RCC 7860 (cell line): ENCODE measurements at regions not wholly inside any gene's neighbourhood (a gene's known extent, or its start where the extent isn't known, plus 50 kb on each side); places are given as distances from the start of the nearest gene placed in this dataset.

Source experiments
- DNase-seq: peaks from one replicate; pipeline ENCODE4 v3.0.0-alpha.2; 2015; ENCODE audit warnings: low spot score
- FAIRE-seq: peaks from 2 replicates; lab custom pipeline; 2012; peaks lifted over from hg19 to GRCh38; lab: Jason Lieb, UNC

DNA sequence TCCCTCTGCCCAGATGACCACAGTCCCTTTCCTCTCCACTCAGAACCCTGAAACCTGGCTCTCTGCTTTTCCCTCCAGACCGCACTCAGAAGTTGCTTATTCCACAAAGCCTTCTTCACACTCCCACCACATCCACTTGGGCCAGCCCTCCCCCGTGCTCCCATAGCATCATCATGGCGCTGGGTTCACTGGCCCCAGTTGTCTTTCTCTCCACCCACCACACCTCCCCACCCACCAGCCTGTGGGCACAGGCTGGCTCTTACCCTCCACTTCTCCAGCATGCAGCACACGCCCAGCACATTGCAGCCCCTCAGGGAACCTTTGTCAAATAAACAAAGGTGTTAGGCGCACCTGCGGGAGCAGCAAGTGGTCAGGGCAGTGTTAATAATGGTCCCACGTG, 130.0 kb downstream of the KATNIP start:
- FAIRE-seq (no peak), DNase-seq (no peak)

DNA sequence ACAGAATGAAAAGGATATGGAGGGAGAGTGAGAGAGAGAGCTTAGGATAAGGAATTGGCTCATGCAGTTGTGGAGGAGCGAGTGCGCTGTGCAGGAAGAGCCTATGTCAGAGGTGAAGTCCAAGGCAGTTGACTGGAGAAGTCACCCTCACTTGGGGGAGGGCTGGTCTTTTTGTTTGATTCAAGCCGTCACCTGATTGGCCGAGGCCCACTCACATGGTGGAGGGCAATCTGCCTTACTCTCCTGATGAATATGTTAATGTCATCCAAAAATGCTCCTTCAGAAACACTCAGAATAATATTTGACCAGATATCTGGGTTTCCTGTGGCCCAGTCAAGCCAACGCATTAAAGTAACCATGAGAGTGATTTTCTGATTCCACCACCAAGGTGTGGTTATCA, 131.7 kb downstream of the KATNIP start:
- DNase-seq (no peak), FAIRE-seq (no peak)

DNA sequence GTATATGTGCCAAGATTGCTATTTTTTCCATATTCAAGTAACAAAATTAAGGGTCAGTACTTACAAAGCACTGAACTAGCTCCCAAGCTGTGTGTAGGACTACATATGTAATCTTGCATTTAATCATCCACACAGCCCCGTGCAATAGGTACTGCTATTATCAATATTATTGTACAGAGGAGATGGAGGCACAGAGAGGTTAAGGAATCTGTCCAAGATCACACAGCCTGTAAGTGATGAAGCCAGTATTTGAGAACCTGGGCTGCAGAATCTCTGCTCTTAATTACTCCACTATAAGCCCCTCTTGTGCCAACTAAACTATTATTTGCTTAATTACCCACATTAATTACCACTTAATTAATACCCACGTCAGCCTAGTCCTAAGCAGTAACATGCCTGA, 134.1 kb downstream of the KATNIP start:
- no peak for DNase-seq
- FAIRE-seq = no peak

DNA sequence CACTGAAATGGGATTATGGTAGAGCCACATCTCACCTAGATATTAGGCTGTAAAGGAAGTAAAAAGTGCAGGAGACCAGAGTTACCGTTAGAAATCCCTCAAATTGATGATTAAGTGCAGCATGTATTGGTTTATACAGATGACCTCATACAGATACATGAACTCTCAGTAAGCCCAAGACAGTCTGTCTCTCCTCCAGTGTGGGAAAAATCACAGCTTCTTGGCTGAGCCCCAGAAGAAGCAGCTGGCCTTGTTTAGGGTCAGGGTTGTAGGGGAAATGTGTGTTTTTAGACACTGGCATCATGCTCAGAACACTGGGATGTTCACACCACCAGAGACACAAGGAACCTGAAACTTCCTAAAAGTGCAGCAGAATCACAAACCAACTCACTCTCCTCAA, 135.9 kb downstream of the KATNIP start:
- FAIRE-seq = no peak

DNA sequence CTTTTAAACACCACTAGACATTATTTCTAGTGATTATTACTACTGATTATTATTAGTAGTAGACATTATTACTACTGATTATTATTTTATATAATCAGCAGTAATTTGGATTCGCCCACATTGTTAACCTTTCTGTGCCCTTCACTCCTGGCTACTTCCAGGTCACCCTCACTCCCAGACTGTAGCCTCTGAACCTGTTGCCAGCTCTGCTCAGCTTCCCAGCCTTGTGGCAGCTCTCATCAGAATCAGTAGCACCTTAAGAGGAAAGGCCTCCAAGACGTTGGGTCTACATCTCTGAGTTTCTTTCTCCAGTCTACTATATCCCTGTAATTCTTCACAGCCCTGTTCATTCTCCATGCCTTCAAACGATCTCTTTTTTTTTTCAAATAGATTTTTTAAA, 137.0 kb downstream of the KATNIP start:
- DNase-seq = no peak
- FAIRE-seq = no peak

More for the DNA sequence above, 135.9 kb downstream of the KATNIP start:
- DNase-seq = no peak

DNA sequence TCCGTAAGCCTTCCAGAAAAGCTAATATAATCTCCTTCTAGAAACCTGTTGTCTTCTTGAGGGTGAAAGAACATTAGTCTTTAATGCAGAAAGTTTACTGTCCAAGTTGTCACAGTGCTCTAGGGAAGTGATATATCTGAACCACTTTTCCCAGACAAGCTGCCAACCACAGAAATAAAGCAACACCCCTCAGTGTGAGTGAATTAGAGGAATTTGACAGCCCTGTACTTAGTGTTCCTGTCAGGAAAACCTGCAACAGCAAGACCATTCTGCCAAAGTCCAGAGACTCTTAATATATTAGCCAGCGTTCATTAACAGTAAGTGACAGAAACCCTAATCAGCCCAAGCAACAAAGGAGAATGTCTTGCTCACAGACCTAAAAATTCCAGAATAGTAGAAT, 137.7 kb downstream of the KATNIP start:
- FAIRE-seq = no peak

DNA sequence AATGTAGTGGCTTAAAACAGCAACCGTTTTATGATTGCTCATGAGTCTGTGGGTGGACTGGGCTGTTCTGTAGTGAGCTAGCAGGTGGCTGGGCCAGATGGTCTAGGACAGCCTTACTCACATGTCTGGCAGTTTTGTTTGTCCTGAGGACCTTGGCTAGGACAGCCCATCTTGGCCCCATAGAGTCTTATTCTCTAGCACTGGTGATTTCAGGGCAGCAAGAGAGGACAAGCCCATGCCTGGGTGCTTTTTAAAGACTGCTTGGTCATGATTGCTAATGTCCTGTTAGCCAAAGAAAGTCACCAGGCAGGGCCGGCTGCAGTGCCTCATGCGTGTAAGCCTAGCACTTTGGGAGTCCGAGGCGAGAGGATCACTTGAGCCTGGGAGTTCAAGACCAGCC, 139.8 kb downstream of the KATNIP start:
- FAIRE-seq = no peak
- DNase-seq = no peak

More for the DNA sequence above, 137.7 kb downstream of the KATNIP start:
- DNase-seq = no peak

DNA sequence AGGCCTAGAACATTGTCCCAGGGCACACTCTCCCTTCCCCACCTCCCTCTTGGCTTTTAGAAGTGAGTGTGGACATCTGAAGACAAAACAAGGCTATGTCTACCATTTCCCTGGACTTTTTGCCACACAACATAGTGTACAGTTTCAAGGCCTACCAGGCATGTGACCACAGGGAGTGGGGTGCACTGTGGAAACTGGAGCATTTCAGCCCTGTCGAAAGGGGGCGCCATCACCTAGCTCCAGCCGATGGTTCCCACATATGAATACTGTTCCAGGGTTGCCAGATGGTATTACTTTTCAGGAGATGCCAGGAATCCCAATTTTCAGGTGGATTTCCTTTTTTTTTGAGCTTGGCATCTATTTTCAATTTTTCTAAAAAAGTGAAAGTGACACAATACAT, 140.7 kb downstream of the KATNIP start:
- FAIRE-seq (no peak), DNase-seq (no peak)

DNA sequence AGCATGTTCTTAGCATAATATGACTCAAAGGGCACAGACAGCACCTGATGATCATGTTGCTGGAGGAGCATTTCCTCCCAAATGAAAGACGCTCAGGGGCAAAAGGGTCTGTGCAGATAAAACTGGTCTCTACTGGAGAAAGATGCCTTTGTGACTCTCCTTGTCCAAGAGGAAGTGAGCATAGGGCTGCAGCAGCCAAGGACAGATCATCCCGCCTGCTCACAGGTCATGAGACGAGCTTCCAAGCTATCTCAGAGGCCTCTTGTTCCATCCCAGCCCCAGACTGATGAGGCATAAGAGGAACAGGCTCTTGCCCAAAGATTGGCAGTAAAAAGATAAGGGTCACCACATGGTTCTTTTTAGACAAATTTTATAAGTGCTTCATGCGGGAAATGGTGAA, 141.8 kb downstream of the KATNIP start:
- FAIRE-seq (no peak), DNase-seq (no peak)

DNA sequence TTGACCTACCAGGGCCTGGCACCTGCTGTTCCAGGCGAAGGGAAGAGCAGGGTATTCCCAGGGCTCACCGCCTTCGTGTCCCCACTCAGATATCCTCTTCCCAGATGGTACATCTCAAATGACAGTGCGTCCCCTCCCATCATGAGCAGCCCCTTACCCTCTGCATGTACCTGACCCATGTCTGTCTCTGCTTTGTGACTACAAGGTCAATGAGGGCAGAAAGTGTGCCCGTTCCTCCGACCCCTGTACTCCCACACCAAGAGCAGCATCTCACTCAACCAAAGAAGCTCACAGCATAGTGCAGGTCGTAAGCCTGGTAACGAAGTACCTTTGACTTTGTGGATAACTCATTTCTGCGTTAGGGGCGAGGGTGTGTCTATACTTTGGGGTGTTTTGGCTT, 142.6 kb downstream of the KATNIP start:
- FAIRE-seq (no peak), DNase-seq (no peak)

DNA sequence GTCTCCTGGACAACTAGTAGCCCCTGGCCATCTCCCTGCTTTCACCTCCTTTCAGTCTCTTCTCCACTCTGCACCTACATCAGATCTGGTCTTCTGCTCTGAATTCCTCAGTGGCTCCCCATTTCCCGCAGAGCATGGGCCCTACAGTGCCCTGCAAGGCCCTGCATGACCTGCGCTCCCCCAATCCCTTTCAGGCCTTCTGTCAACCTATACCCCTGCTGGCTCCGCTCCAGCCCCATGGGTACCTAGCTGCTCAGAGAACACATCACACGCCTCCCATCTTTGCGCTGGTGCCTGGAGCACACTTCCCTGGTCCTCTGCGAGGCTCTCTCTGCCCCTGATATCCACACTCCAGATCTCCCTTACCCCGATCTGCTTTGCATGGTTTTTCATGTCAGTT, 145.2 kb downstream of the KATNIP start:
- FAIRE-seq = no peak
- no peak for DNase-seq

DNA sequence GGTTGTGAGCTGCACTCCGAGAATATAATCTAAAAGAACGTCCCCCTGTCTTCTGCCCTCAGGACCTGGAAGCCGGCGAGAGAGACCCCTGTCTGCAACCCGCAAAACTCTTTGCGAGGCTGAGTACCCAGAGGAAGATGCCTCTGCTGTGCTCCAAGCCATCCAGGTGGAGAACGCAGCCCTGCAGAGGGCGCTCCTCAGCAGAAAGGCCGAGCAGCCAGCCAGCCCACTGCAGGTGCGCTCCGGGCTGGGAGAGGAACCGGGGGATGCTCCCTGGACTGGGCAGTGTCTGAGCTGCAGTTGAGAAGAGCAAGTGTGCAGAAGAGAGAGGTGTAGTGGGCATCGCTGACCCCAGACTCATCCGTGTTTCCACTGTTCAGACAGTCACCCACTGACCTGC, 148.3 kb downstream of the KATNIP start:
- DNase-seq = no peak
- no peak for FAIRE-seq

DNA sequence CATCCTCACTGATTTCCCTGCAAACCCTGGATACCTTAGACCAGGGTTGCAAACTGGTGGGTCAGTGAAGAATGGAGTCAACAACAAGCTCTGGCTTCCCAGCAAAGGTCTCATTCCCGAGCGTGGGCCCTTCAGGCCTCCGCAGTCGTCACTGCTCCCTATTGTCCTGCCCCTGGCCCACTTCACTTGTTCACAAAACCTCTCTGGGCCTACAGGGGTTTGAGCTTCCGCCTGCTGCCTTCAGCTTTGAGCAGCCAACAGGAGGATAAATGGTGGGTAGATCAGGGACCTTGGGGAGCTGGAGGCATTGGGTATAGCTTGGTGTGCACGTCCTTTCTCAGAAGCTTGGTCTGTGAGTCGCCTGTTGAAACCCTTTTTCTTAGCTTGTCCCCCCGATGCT, 148.8 kb downstream of the KATNIP start:
- no peak for FAIRE-seq
- no peak for DNase-seq

DNA sequence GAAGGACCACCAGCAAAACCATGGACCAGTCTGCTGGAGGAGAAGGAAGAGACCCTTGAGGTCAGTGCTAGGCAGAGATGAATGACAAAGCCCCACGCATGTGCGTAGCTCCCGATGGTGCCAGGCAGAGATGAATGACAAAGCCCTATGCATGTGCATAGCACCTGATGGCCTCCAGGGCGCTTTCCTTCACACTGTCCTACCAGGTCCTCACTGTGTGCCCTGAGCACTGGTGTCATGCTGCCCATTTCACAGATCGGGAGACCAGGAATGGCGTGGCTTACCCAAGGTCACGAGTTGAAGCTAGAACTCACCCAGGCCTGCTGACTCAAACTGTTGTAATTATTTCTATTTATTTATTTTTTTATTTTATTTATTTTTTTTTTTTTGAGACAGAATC, 149.6 kb downstream of the KATNIP start:
- FAIRE-seq = no peak

DNA sequence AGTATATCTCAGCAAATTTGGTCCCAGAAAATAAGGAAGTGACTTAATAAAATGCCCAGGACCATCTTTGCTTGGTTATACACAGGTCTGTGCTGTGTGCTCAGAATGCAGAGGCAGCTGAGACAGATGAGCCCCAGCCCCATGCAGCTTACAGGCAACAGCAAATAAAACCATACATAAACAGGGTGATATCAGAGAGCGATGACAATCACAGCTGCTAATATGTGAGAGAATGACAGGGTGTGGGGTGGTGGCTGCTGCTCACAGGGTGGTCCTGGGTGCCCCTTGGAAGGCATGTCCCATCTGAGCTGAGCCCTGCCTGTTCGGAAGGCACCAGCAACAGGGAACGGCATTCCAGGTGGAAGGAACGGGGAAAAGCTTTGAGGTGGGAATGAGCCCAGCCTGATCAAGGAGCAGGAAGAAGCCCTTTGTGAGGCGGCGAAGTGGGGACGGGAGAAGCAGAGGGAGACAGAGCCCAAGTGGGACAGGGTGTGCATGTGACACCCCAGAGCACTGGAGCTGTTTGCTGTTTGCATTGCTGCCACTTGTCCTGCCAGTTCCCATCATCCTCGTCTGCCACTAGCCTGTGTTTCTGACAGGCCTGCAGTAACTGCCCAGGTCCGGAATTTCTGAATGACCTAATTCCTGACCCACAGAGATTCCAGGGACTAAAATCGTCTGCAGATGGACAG, 150.5 kb downstream of the KATNIP start:
- FAIRE-seq (no peak), DNase-seq (no peak)

More for the DNA sequence above, 149.6 kb downstream of the KATNIP start:
- DNase-seq = no peak

DNA sequence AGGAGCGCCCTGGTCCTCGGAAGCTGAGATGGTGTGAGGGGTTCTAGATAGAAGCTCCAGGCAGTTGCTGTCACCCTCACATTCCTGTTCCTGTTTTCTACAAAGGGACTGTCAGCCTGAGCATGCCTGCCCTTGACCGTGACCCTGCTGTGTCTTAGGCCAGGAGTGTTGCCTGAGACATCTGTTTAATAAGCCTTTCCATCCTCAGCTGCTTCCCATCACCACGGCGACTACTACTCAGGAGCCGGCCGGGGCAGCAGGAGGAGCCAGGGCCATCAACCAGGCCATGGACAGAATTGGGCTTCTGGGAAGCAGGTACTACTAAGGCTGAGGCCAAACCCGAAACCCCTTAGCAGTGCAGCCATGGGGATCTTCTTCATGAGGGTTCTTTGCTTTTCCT, 151.4 kb downstream of the KATNIP start:
- FAIRE-seq = no peak

DNA sequence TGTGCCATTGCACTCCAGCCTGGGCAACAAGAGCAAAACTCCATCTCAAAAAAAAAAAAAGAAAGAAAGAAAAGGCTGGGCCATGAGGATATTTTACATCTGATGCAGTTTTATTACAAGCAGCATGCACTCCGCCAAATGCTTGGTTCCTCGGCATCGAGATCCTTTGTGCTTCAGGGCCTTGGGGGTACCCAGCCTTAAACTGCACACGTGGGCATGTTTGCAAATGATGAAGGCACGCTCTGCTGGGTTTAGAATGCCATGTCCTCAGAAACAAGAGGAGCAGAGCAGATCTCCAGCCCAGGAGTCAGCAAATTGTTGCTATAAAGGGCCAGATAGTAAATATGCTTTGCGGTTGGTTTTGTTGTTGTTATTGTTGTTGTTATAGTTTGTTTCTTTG, 153.2 kb downstream of the KATNIP start:
- FAIRE-seq (no peak), DNase-seq (no peak)

More for the DNA sequence above, 151.4 kb downstream of the KATNIP start:
- no peak for DNase-seq

DNA sequence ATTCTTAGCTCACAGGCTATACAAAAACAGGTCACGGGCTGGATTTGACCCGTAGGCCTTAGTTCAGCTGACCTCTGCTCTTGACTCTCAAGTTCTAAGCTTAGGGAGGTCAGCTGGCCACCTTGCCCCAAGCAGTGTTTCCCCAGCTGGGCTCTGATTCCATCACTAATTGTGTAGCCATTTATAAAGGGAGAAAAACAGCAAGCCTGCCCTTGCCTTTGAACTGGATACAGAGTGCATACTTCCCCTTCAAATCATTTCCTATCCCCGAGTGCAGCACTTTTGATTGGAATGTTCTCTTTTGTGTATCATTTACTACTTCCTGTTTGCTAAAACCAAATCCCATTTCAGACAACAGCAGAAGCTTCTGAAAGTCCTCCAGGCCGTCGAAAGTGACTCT, 153.6 kb downstream of the KATNIP start:
- FAIRE-seq = no peak
- no peak for DNase-seq

DNA sequence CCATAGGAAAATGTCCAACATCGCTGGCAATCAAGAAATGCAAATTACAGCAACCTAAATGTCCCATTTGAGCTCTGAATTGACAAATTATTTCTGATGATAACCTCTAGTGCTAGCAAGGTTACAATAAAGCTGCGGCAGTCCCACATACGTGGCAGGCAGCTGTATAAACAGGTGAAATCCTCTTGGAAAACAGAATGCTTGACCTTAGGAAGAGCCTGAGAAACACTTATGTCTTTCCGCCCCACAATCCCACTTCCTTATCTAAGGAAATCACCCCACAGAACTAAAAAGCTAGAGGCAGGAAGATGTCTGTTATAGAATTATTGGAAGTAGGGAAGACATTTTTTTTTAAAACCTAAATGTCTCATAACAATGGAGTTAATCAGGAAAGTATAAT, 154.3 kb downstream of the KATNIP start:
- FAIRE-seq (no peak), DNase-seq (no peak)

DNA sequence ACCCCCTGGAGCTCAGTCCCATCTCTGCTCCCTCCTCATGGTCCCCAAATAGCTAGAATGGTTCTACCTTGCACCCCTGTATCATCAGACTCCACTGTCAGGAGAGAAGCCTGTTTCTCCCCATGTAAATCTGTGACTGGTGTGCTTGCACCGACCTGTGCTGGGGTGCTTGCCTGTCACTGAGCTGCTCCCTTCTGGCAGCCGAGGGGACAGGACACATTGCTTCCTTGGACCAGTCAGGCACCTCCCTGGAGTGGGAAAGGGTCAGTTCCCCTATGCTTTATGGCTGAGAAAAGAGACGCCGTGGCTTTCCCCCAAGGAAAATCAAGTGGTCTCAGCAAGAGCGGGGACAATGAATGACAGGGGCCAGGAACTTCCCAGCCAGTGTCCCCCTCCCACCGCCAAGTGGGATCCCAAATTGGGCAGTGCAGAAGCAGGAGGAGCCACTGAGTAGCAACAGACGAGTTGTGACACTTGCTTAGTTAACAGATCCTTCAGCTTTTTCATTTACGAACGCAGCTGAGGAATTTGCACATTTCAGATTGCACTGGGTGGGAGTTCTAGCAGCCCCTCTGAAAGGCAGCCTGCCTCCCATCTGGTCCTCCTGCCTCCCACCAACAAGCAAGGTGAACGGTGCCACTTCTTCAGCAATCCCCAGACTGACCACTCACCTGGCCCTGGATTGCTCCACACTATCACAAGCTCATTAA, 156.4 kb downstream of the KATNIP start:
- no peak for DNase-seq
- no peak for FAIRE-seq

DNA sequence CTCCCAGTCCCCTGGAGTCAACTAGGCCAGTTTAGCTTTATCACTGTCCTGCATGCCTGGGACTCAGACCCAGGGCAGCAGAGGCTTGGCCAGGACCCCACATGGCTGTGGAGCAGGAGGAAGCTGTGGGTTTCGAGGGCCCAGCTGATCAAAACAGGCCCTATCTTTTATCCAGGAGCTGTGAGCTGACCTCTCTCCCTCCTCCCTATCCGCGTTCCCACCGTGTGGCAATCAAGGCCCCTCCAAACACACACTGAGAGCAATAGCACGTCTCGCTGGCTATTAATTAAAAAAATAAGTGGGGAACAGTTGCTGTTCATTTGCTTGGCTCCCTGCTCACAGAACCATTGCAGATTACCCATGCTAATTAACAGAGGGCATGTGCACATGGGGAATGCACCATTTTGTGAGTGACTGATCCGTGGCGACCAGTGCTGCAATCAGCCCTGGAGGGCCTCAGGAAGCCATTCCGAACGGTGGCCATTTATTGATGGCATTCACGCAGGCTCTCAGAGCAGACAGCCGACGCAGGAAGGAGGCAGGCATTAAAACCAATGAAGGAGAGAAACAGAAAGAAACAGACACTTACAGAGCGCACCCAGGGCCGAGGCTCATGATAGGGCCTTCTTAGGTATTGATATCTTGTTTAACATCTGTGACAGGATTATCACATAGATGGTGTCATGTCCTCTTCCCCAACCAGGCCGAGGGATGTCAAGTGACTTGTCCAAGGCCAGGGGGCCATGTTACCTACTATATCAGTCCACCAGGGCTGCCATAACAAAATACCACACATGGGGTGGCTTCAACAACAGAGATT, 157.1 kb downstream of the KATNIP start:
- FAIRE-seq = no peak

DNA sequence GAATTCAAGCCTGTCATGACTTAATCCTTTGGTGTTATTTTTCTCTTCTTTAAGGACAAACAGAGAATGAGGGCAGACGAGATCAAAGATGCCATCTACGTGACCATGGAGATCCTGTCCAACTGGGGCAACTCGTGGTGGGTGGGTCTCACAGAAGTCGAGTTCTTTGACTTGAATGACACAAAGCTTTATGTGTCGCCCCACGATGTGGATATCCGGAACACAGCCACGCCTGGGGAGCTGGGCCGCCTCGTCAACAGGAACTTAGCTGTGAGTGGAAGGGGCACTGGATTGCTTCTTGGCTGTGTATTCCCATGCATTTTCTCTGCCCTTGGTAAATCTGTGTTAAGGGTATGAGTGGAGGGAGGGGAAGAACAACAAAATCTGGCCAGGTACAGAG, 158.7 kb downstream of the KATNIP start:
- FAIRE-seq (no peak), DNase-seq (no peak)

More for the DNA sequence above, 157.1 kb downstream of the KATNIP start:
- DNase-seq = no peak
